DND-41 (cell line): ENCODE measurements at regions not wholly inside any gene's neighbourhood (a gene's known extent, or its start where the extent isn't known, plus 50 kb on each side); places are given as distances from the start of the nearest gene placed in this dataset.

Experiments used
- ATAC-seq: fragments of 200-7000 bp; cut with Tn5 transposase; 3 replicates; pipeline ENCODE4 v1.9.1; 2021; ENCODE audit warnings: low read depth; ENCODE audit not compliant: insufficient read depth
- DNase-seq: peaks from one replicate; pipeline ENCODE4 v3.0.0-alpha.2; 2020
- H2AFZ ChIP-seq: 2 replicates; pipeline ENCODE4 v1.6.0; 2012; ENCODE audit warnings: low read depth, low read length
- H3K27ac ChIP-seq: 2 replicates; pipeline ENCODE4 v1.5.1; 2012; ENCODE audit warnings: low read length, inconsistent platforms
- H3K27me3 ChIP-seq: fragments of 200-600 bp; sonication (generic); 2 replicates; pipeline ENCODE4 v1.6.0; 2012; ENCODE audit warnings: low read length, mild to moderate bottlenecking, inconsistent platforms; ENCODE audit not compliant: insufficient read depth, poor library complexity
- H3K36me3 ChIP-seq: 2 replicates; pipeline ENCODE4 v1.5.1; 2012; ENCODE audit warnings: low read length, inconsistent platforms; ENCODE audit not compliant: insufficient read depth
- H3K4me1 ChIP-seq: 2 replicates; pipeline ENCODE4 v1.5.1; 2012; ENCODE audit warnings: mild to moderate bottlenecking, low read length; ENCODE audit not compliant: insufficient read depth
- H3K4me2 ChIP-seq: 2 replicates; pipeline ENCODE4 v1.6.0; 2012; ENCODE audit warnings: mild to moderate bottlenecking, moderate library complexity, low read length, inconsistent platforms; ENCODE audit not compliant: insufficient read depth
- H3K4me3 ChIP-seq, 2 experiments: fragments of 200-600 bp in 1 of 2; shearing (Covaris generic) in 1 of 2; 2 replicates each; pipeline ENCODE4 v1.5.1; 2012 to 2016; ENCODE audit warnings: inconsistent platforms in 2 of 2, low read length in 2 of 2, mild to moderate bottlenecking in 2 of 2, low read depth in 1 of 2, moderate library complexity in 1 of 2
- H3K79me2 ChIP-seq: 2 replicates; pipeline ENCODE4 v1.6.0; 2012; ENCODE audit warnings: low read length, inconsistent platforms; ENCODE audit not compliant: insufficient read depth
- H3K9ac ChIP-seq: 2 replicates; pipeline ENCODE4 v1.6.0; 2012; ENCODE audit warnings: low read depth, mild to moderate bottlenecking, inconsistent platforms, low read length, moderate library complexity
- H3K9me3 ChIP-seq: 2 replicates; pipeline ENCODE4 v1.5.1; 2012; ENCODE audit warnings: low read length, moderate library complexity, mild to moderate bottlenecking, inconsistent platforms; ENCODE audit not compliant: insufficient read depth, severe bottlenecking
- H4K20me1 ChIP-seq: 2 replicates; pipeline ENCODE4 v1.6.0; 2012; ENCODE audit warnings: low read length; ENCODE audit not compliant: insufficient read depth
- CTCF ChIP-seq: IDR thresholded peaks from 2 replicates; pipeline ENCODE4 v1.5.1; 2012; ENCODE audit warnings: borderline replicate concordance, low read length, moderate library complexity, mild to moderate bottlenecking; ENCODE audit not compliant: poor library complexity, severe bottlenecking; ENCODE audit errors: extremely low read depth
- EZH2 ChIP-seq: IDR thresholded peaks from 3 replicates; pipeline ENCODE4 v1.6.1; 2012; ENCODE audit warnings: borderline replicate concordance, low read depth, mild to moderate bottlenecking, moderate library complexity, low read length, inconsistent platforms; ENCODE audit not compliant: severe bottlenecking

DNA sequence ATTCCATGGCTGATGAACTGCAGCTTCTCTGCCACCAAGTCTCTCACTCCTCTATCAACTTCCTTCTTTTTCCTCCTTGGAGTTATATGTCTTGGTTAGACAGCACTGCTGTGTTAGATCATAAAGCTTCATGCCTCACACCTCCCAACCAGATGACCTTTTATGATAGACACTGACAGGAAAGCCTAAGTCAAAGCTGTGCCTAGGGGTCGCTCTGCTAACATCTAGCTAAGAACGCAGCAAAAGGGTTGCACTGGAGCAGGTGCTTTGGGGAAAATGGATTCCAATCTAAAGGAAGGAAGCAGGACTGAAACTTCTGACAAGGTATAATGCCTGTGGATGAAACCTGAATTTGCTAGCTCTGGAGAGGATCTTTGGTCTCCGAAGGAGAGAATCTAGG lies 509.7 kb downstream of the SMARCA1 start:
- no peaks in the 10 kb centered on the region for H3K4me1 ChIP-seq
- no peak overlapping the region for H3K9ac ChIP-seq
- TF ChIP-seq CTCF = no peak
- no peak overlapping the region for H3K4me2 ChIP-seq
- no peak overlapping the region for H3K27ac ChIP-seq
- no peak overlapping the region for H2AFZ ChIP-seq
- no peaks in the 10 kb centered on the region for H3K79me2 ChIP-seq
- no peak overlapping the region for H3K4me3 ChIP-seq
- H3K9me3 ChIP-seq = no peaks in the 10 kb centered on the region
- H3K36me3 ChIP-seq = no peaks in the 10 kb centered on the region
- H4K20me1 ChIP-seq = no peaks in the 10 kb centered on the region
- no peak for ATAC-seq
- DNase-seq = no peak
- H3K27me3 ChIP-seq = no peaks in the 10 kb centered on the region

DNA sequence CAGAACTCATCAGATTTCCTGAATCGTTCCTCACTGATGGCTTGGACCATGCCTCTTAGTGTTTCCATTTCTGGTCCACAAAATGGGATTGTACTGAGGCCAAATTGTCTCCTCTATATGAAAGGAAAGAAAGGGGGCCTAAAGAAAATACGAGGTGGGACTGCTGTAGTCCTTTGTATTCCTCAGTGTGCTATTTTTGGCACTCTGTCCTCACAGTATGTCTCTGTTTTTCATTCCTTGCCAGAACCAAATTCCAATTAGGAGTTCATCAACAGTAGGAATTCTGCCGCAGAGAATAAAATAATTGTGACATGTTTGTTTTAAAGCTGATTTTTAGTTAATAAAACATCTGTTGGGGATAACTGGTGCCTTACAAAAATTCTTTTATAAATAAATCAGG lies 515.7 kb downstream of the SMARCA1 start:
- no peak for ATAC-seq
- H4K20me1 ChIP-seq = no peaks in the 10 kb centered on the region
- DNase-seq = no peak
- TF ChIP-seq CTCF = no peak
- TF ChIP-seq EZH2 = no peak
- H3K9ac ChIP-seq = no peak overlapping the region
- no peak overlapping the region for H2AFZ ChIP-seq
- H3K4me2 ChIP-seq = no peak overlapping the region
- no peaks in the 10 kb centered on the region for H3K9me3 ChIP-seq
- no peaks in the 10 kb centered on the region for H3K79me2 ChIP-seq
- H3K4me1 ChIP-seq = no peaks in the 10 kb centered on the region
- no peaks in the 10 kb centered on the region for H3K36me3 ChIP-seq
- H3K4me3 ChIP-seq = no peak overlapping the region
- no peaks in the 10 kb centered on the region for H3K27me3 ChIP-seq
- H3K27ac ChIP-seq = no peak overlapping the region

DNA sequence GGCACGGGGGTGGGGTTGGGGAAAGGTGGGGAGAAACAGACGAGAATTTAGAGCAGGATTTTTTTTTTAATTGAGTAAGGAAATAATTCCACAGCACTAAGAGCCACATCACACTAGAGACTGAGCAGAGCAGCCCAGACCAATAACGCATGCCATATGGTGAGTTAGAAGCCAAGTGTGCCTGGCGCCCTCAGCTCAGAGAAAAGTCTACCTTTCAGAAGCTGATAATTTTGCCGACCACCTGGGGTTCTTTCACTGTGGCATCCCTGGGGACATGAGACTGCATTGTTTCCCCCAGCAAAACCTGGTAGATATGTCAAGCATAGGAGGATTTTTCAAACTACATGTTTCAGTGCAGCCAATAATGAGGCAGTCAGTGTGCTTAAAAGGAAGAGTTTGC lies 516.8 kb downstream of the SMARCA1 start:
- Histone ChIP-seq H3K9me3 (no peaks in the 10 kb centered on the region), H4K20me1 (no peaks in the 10 kb centered on the region), H3K27ac (no peak overlapping the region), H3K79me2 (no peaks in the 10 kb centered on the region), H3K4me3 (no peak overlapping the region), H3K4me2 (no peak overlapping the region), H3K36me3 (no peaks in the 10 kb centered on the region), H3K27me3 (no peaks in the 10 kb centered on the region), H3K9ac (no peak overlapping the region), H3K4me1 (no peaks in the 10 kb centered on the region), H2AFZ (no peak overlapping the region)
- ATAC-seq (no peak), DNase-seq (no peak)
- TF ChIP-seq CTCF = no peak
- TF ChIP-seq EZH2 = no peak

DNA sequence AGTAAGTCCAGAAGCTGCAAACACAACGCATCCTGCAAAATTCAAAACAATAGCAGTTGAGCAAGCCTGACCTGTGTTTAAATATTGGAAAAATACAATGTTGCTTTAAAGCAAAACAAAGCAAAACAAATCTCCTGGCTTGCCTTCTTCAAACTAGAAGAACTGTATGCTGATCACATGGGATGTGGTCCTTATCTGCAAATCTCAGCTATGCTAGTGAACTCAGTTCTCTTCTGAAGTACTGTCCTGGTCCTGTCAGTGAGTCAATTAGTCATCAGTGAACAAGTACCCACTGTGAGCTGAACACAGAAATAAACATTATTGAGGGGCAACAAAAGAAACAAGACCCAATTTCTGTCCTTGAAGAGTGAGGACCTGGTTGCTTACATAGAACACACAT lies 522.5 kb downstream of the SMARCA1 start:
- no peaks in the 10 kb centered on the region for H3K27me3 ChIP-seq
- no peak for DNase-seq

More for the DNA sequence above, 522.5 kb downstream of the SMARCA1 start:
- no peak overlapping the region for H3K9ac ChIP-seq
- no peaks in the 10 kb centered on the region for H3K4me1 ChIP-seq
- H3K9me3 ChIP-seq = no peaks in the 10 kb centered on the region
- no peaks in the 10 kb centered on the region for H3K36me3 ChIP-seq
- H4K20me1 ChIP-seq = no peaks in the 10 kb centered on the region
- H2AFZ ChIP-seq = no peak overlapping the region
- no peak for ATAC-seq
- H3K79me2 ChIP-seq = no peaks in the 10 kb centered on the region
- no peak overlapping the region for H3K4me2 ChIP-seq
- TF ChIP-seq EZH2 (no peak), CTCF (no peak)
- H3K4me3 ChIP-seq = no peak overlapping the region
- H3K27ac ChIP-seq = no peak overlapping the region
